Spleen (tissue), 11 donors: ENCODE measurements at regions not wholly inside any gene's neighbourhood (a gene's known extent, or its start where the extent isn't known, plus 50 kb on each side); places are given as distances from the start of the nearest gene placed in this dataset.

ENCODE experiments used
- DNase-seq: peaks from one replicate; pipeline ENCODE4 v3.0.0-alpha.2; 2020
- H3K27ac ChIP-seq, 8 donors: fragments of 200-600 bp; sonication (generic) in 7 of 8; 1 replicate in 4 of 8; 2 replicates in 4 of 8; pipeline versions ENCODE4 v1.5.0 to v1.8.0; 2016 to 2021; ENCODE audit warnings: inconsistent platforms in 4 of 8, mild to moderate bottlenecking in 4 of 8, moderate library complexity in 1 of 8
- H3K27me3 ChIP-seq, 7 donors: fragments of 200-600 bp; sonication (generic) in 6 of 7; replicated peaks in 1 of 7; 1 replicate in 4 of 7; 2 replicates in 3 of 7; pipeline versions ENCODE4 v1.5.0 to v1.8.0; 2016 to 2021; ENCODE audit warnings: inconsistent platforms in 3 of 7, mild to moderate bottlenecking in 1 of 7
- H3K36me3 ChIP-seq, 6 donors: fragments of 200-600 bp; sonication (generic) in 5 of 6; 1 replicate in 4 of 6; 2 replicates in 2 of 6; pipeline versions ENCODE4 v1.5.0 to v1.8.0; 2016 to 2021; ENCODE audit warnings: inconsistent platforms in 2 of 6
- H3K4me1 ChIP-seq, 6 donors: fragments of 200-600 bp; sonication (generic) in 5 of 6; 1 replicate in 3 of 6; 2 replicates in 3 of 6; pipeline versions ENCODE4 v1.5.0 to v1.8.0; 2016 to 2021; ENCODE audit warnings: inconsistent platforms in 3 of 6
- H3K4me3 ChIP-seq, 8 donors: fragments of 200-600 bp; sonication (generic) in 7 of 8; 1 replicate in 4 of 8; 2 replicates in 4 of 8; pipeline versions ENCODE4 v1.5.0 to v1.8.0; 2016 to 2021; ENCODE audit warnings: inconsistent platforms in 4 of 8, mild to moderate bottlenecking in 4 of 8, moderate library complexity in 2 of 8
- H3K9me3 ChIP-seq, 8 donors: fragments of 200-600 bp; sonication (generic) in 7 of 8; 1 replicate in 4 of 8; 2 replicates in 4 of 8; pipeline versions ENCODE4 v1.5.0 to v1.8.0; 2016 to 2021; ENCODE audit warnings: inconsistent platforms in 4 of 8
- POLR2A ChIP-seq, 3 donors: fragments of 450-650 bp; IDR thresholded peaks; one replicate each; pipeline ENCODE4 v1.5.1; 2017; ENCODE audit warnings: antibody characterized with exemption in 3 of 3, mild to moderate bottlenecking in 1 of 3
- POLR2AphosphoS5 ChIP-seq, 3 donors: sonication (generic); formaldehyde crosslinking; IDR thresholded peaks; one replicate each; pipeline ENCODE4 v1.5.1; 2017; ENCODE audit warnings: antibody characterized with exemption in 3 of 3
- WGBS, 5 donors: extraction: QIAGEN DNeasy Blood & Tissue Kit in 3 of 5; methylation state at CpG; one replicate each; pipeline versions ENCODE4 v1.1.5 to v1.1.7; 2013 to 2018; 5-methylcytosine and 5-hydroxymethylcytosine counted together
- intact Hi-C: fragments of 100-400 bp; cut with DNase I; formaldehyde crosslinking; loops from one replicate; pipeline ENCODE4 v1.15.0; 2023; ENCODE audit warnings: low total_unique reads
- TF ChIP-seq, protein P1 (sequence below), 11 experiments: fragments of 200-600 bp in 7 of 11; fragments of 450-650 bp in 4 of 11; sonication (generic) in 4 of 11; IDR thresholded peaks in 8 of 11; conservative IDR thresholded peaks in 3 of 11; 1 replicate in 7 of 11; 2 replicates in 4 of 11; pipeline versions ENCODE4 v1.4.0 to v1.8.0; 2016 to 2021; ENCODE audit warnings: antibody characterized with exemption in 11 of 11, inconsistent platforms in 4 of 11, mild to moderate bottlenecking in 1 of 11
- donor health status: healthy with polysubstance abuse.
- donor health status: DM: no; HTN: no; CAD: no; lungs with moderate emphysema.
- donor health status: DM: no; HTN: no; CAD: no.
- donor health status: Bipolar disorder and iron deficiency.
- donor health status: healthy.
- donor health status: DM: no; HTN: no; CAD: no.
- donor health status: DM: yes; HTN: yes; CAD: no.

- 52 to 80% (median 64%) methylated on average over 4 of the region's 4 CpGs for WGBS, 5 donors
- Histone ChIP-seq H3K27me3 (no peaks in the 10 kb centered on the region), H3K4me1 (no peaks in the 10 kb centered on the region), H3K4me3 (no peak overlapping the region), H3K9me3 (no peaks in the 10 kb centered on the region), H3K36me3 (no peaks in the 10 kb centered on the region), H3K27ac (no peak overlapping the region)
- no peak for DNase-seq
- intact Hi-C loops = no loop called here
- TF ChIP-seq POLR2AphosphoS5 (IDR thresholded peaks at IDR 0.05) (no peak), POLR2A (IDR thresholded peaks at IDR 0.05) (no peak)
- TF ChIP-seq, protein P1, sequence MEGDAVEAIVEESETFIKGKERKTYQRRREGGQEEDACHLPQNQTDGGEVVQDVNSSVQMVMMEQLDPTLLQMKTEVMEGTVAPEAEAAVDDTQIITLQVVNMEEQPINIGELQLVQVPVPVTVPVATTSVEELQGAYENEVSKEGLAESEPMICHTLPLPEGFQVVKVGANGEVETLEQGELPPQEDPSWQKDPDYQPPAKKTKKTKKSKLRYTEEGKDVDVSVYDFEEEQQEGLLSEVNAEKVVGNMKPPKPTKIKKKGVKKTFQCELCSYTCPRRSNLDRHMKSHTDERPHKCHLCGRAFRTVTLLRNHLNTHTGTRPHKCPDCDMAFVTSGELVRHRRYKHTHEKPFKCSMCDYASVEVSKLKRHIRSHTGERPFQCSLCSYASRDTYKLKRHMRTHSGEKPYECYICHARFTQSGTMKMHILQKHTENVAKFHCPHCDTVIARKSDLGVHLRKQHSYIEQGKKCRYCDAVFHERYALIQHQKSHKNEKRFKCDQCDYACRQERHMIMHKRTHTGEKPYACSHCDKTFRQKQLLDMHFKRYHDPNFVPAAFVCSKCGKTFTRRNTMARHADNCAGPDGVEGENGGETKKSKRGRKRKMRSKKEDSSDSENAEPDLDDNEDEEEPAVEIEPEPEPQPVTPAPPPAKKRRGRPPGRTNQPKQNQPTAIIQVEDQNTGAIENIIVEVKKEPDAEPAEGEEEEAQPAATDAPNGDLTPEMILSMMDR (IDR thresholded peaks at IDR 0.05 in 8 of 11, conservative IDR thresholded peaks at IDR 0.05 in 3 of 11) = no peak
These were observed 521.0 kb downstream of the KIF20B start for GRCh38 chr10:90222372-90222771.

DNA sequence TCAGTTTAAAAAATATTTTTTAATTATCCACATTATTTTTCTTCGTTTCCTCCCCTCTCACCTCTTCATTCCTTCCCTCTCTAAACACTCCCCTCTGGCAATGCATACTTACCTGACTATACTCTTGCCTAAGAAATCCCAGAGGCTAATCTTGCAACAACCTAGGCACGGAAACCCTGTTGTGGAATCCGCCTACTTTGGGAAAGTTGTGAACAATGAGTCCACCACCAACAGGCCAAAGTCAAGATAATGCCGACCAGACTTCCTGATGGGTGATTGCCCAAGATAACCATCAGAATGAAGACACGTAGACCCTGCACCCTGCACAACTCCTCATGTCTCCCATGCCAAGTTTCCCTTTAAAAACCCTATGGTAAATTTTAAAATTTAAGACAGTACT is 521.5 kb downstream of the KIF20B start:
- H3K27ac ChIP-seq = no peak overlapping the region
- DNase-seq = no peak
- TF ChIP-seq POLR2A (IDR thresholded peaks at IDR 0.05) (no peak), POLR2AphosphoS5 (IDR thresholded peaks at IDR 0.05) (no peak)
- TF ChIP-seq, protein P1 (IDR thresholded peaks at IDR 0.05 in 8 of 11, conservative IDR thresholded peaks at IDR 0.05 in 3 of 11) = no peak
- no peaks in the 10 kb centered on the region for H3K27me3 ChIP-seq
- no peak overlapping the region for H3K4me3 ChIP-seq
- 70 to 86% (median 79%) methylated on average over 5 of the region's 5 CpGs for WGBS, 5 donors
- H3K36me3 ChIP-seq = no peaks in the 10 kb centered on the region
- no peaks in the 10 kb centered on the region for H3K9me3 ChIP-seq
- H3K4me1 ChIP-seq = no peaks in the 10 kb centered on the region
- intact Hi-C loops = no loop called here

GRCh38 chr10:90224791-90225566 is 523.6 kb downstream of the KIF20B start:
- intact Hi-C loops = no loop called here
- WGBS, 5 donors = 90 to 93% (median 92%) methylated on average over 2 of the region's 2 CpGs
- H3K4me1 ChIP-seq = no peaks in the 10 kb centered on the region
- no peak overlapping the region for H3K27ac ChIP-seq
- H3K27me3 ChIP-seq = no peaks in the 10 kb centered on the region
- H3K9me3 ChIP-seq = no peaks in the 10 kb centered on the region
- no peak overlapping the region for H3K4me3 ChIP-seq
- H3K36me3 ChIP-seq = no peaks in the 10 kb centered on the region
- TF ChIP-seq POLR2AphosphoS5 (IDR thresholded peaks at IDR 0.05) = no peak
- TF ChIP-seq POLR2A (IDR thresholded peaks at IDR 0.05) = no peak
- TF ChIP-seq, protein P1 (IDR thresholded peaks at IDR 0.05 in 8 of 11, conservative IDR thresholded peaks at IDR 0.05 in 3 of 11) = no peak
- DNase-seq = no peak

DNA sequence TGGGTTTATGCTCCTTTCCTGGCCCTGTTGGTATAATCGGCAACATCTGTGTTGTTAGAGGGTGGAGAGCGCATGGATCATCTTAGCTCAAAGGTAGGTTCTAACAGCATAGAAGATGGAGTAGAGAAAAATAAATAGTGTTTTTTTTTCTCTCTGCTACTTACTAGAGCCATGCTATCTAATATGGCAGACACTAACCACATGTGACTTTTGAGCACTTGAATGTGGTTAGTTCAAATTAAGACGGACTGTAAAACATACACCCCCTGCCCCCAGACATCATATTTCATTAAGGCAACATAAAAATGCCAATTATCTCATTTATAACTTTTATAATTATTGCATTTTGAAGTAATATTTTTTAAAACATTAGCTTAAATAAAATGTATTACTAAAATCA is 525.1 kb downstream of the KIF20B start:
- WGBS, 5 donors = 79 to 88% (median 83%) methylated on average over 3 of the region's 3 CpGs
- no peaks in the 10 kb centered on the region for H3K27me3 ChIP-seq
- H3K36me3 ChIP-seq = no peaks in the 10 kb centered on the region
- H3K27ac ChIP-seq = no peak overlapping the region
- H3K4me3 ChIP-seq = no peak overlapping the region
- no peak for DNase-seq
- intact Hi-C loops = no loop called here
- H3K4me1 ChIP-seq = no peaks in the 10 kb centered on the region
- no peak for TF ChIP-seq POLR2A (IDR thresholded peaks at IDR 0.05)
- TF ChIP-seq POLR2AphosphoS5 (IDR thresholded peaks at IDR 0.05) = no peak
- TF ChIP-seq, protein P1 (IDR thresholded peaks at IDR 0.05 in 8 of 11, conservative IDR thresholded peaks at IDR 0.05 in 3 of 11) = no peak
- no peaks in the 10 kb centered on the region for H3K9me3 ChIP-seq
